ENCODE measurements at regions not wholly inside any gene's neighbourhood (a gene's known extent, or its start where the extent isn't known, plus 50 kb on each side); places are given as distances from the start of the nearest gene placed in this dataset.

DNA sequence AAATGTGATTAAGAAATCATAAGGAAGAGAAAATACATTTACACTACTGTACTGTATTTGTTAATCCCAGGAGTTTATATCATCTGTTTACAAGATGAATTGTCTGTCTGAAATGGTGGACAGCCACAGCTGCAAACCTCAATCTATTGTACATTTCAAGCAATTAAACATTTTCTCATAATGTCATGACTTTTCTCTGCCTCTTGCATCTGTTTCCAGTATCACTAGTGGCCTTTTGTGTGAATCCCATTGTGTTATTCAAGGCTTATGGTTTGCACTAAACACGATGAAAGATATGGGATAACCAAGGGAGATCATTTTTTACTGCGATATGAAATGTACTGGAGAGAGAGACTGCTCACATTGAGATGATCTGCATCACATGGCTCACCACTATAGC lies 200.2 kb upstream of the LRRN1 start:
- TF ChIP-seq, protein P1, sequence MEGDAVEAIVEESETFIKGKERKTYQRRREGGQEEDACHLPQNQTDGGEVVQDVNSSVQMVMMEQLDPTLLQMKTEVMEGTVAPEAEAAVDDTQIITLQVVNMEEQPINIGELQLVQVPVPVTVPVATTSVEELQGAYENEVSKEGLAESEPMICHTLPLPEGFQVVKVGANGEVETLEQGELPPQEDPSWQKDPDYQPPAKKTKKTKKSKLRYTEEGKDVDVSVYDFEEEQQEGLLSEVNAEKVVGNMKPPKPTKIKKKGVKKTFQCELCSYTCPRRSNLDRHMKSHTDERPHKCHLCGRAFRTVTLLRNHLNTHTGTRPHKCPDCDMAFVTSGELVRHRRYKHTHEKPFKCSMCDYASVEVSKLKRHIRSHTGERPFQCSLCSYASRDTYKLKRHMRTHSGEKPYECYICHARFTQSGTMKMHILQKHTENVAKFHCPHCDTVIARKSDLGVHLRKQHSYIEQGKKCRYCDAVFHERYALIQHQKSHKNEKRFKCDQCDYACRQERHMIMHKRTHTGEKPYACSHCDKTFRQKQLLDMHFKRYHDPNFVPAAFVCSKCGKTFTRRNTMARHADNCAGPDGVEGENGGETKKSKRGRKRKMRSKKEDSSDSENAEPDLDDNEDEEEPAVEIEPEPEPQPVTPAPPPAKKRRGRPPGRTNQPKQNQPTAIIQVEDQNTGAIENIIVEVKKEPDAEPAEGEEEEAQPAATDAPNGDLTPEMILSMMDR (IDR thresholded peaks at IDR 0.05), result no peak
- TF ChIP-seq POLR2A (IDR thresholded peaks at IDR 0.05; ENCODE audit: low read depth) (no peak), EP300 (IDR thresholded peaks at IDR 0.05) (no peak), POLR2AphosphoS5 (IDR thresholded peaks at IDR 0.05) (no peak)
